NB4 (cell line): ENCODE measurements at regions not wholly inside any gene's neighbourhood (a gene's known extent, or its start where the extent isn't known, plus 50 kb on each side); places are given as distances from the start of the nearest gene placed in this dataset.

Experiments used
- MAX ChIP-seq: IDR thresholded peaks from 2 replicates; pipeline ENCODE4 v1.6.1; 2011; ENCODE audit warnings: low read depth, low read length
- POLR2A ChIP-seq: IDR thresholded peaks from 2 replicates; pipeline ENCODE4 v1.6.1; 2011; ENCODE audit warnings: mild to moderate bottlenecking; ENCODE audit not compliant: insufficient read length; ENCODE audit errors: extremely low read depth
- TF ChIP-seq, protein P1 (sequence below): IDR thresholded peaks from one replicate; pipeline ENCODE4 v1.5.1; 2012; ENCODE audit warnings: low read depth, low read length

DNA sequence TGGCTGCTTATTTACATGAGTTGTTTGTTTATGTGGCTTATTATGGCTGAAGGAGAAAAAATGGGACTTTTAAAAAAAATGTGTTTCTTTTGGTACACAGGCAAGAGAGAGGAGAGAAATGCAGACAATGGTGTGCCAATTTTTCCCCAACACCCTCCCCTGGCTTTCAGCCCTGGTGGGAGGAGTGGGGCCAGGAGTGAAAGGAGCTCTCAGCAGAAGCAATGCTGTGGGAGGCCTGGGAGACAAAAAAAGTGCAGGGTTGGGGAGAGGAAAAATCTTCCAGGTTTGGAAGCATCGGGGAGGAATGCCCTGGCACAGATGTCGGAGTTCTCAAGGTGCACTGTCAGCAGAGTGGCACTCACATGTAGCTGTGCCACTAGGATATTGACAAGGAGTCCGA lies 117.7 kb upstream of the FOXB1 start:
- TF ChIP-seq, protein P1, sequence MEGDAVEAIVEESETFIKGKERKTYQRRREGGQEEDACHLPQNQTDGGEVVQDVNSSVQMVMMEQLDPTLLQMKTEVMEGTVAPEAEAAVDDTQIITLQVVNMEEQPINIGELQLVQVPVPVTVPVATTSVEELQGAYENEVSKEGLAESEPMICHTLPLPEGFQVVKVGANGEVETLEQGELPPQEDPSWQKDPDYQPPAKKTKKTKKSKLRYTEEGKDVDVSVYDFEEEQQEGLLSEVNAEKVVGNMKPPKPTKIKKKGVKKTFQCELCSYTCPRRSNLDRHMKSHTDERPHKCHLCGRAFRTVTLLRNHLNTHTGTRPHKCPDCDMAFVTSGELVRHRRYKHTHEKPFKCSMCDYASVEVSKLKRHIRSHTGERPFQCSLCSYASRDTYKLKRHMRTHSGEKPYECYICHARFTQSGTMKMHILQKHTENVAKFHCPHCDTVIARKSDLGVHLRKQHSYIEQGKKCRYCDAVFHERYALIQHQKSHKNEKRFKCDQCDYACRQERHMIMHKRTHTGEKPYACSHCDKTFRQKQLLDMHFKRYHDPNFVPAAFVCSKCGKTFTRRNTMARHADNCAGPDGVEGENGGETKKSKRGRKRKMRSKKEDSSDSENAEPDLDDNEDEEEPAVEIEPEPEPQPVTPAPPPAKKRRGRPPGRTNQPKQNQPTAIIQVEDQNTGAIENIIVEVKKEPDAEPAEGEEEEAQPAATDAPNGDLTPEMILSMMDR, result no peak
- no peak for TF ChIP-seq POLR2A
- TF ChIP-seq MAX, result no peak
